Mesothelial cell of epicardium (in vitro differentiated cells): ENCODE measurements at regions not wholly inside any gene's neighbourhood (a gene's known extent, or its start where the extent isn't known, plus 50 kb on each side); places are given as distances from the start of the nearest gene placed in this dataset.

Source experiments
- DNase-seq, 2 experiments: peaks; one replicate each; pipeline ENCODE4 v3.0.0; 2021; ENCODE audit warnings: low spot score in 2 of 2; ENCODE audit not compliant: unreplicated experiment in 2 of 2
- H3K27ac Mint-ChIP-seq: 2 replicates; pipeline ENCODE4 v1.8.0; 2021; ENCODE audit warnings: mixed read lengths
- H3K27me3 Mint-ChIP-seq: 2 replicates; pipeline ENCODE4 v1.8.0; 2021; ENCODE audit warnings: low read depth, mixed read lengths
- H3K36me3 Mint-ChIP-seq: 2 replicates; pipeline ENCODE4 v1.8.0; 2021; ENCODE audit warnings: mixed read lengths
- H3K4me1 Mint-ChIP-seq: 2 replicates; pipeline ENCODE4 v1.8.0; 2021; ENCODE audit warnings: mixed read lengths
- H3K4me3 Mint-ChIP-seq: 2 replicates; pipeline ENCODE4 v1.8.0; 2021; ENCODE audit warnings: mild to moderate bottlenecking, moderate library complexity, mixed read lengths
- H3K9me3 Mint-ChIP-seq: 2 replicates; pipeline ENCODE4 v1.8.0; 2021; ENCODE audit warnings: mixed read lengths
- CTCF ChIP-seq: fragments of 200-600 bp; sonication (generic); IDR thresholded peaks from one replicate; pipeline ENCODE4 v1.5.0; 2021; ENCODE audit warnings: antibody characterized with exemption; ENCODE audit not compliant: unreplicated experiment

GRCh38 chr2:156803967-156804366 is 367.8 kb downstream of the GPD2 start:
- Mint-ChIP-seq H3K4me3 (peak overlapping the region; percentile 65), H3K27ac (no peak overlapping the region), H3K27me3 (peaks cover 10% of the 10 kb centered on the region), H3K9me3 (peaks cover 6% of the 10 kb centered on the region), H3K36me3 (no peaks in the 10 kb centered on the region), H3K4me1 (peaks cover 24% of the 10 kb centered on the region)
- DNase-seq, result no peak
- no peak for TF ChIP-seq CTCF

GRCh38 chr2:156810094-156810493 is 373.9 kb downstream of the GPD2 start:
- no peak overlapping the region for H3K27ac Mint-ChIP-seq
- no peaks in the 10 kb centered on the region for H3K36me3 Mint-ChIP-seq
- no peak overlapping the region for H3K4me3 Mint-ChIP-seq
- no peaks in the 10 kb centered on the region for H3K4me1 Mint-ChIP-seq
- H3K27me3 Mint-ChIP-seq, result peaks cover 30% of the 10 kb centered on the region
- peaks cover 6% of the 10 kb centered on the region for H3K9me3 Mint-ChIP-seq
- TF ChIP-seq CTCF, result no peak
- no peak for DNase-seq

DNA sequence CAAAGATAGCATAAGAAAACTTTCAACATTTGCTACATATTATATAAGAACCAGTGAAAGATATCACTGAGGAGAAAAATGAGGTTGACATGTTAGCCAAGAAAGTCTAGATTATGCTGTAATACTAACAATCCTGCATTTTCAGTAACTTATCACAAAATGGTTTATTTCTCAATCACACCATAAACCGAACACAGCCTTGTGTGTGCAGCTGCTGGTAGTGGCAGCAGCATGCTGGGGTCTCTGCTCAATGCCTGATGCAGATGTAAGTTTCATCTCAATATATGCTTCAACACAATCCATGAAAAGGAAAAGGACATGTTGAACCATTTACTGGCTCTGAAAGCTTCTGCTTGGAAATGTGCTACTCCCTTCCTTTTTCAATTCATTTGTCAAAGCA is 376.3 kb downstream of the GPD2 start:
- no peak for TF ChIP-seq CTCF
- peaks cover 8% of the 10 kb centered on the region for H3K4me1 Mint-ChIP-seq
- peaks cover 30% of the 10 kb centered on the region for H3K27me3 Mint-ChIP-seq
- DNase-seq, result no peak
- H3K27ac Mint-ChIP-seq, result no peak overlapping the region
- H3K4me3 Mint-ChIP-seq, result no peak overlapping the region
- peaks cover 6% of the 10 kb centered on the region for H3K9me3 Mint-ChIP-seq
- no peaks in the 10 kb centered on the region for H3K36me3 Mint-ChIP-seq

DNA sequence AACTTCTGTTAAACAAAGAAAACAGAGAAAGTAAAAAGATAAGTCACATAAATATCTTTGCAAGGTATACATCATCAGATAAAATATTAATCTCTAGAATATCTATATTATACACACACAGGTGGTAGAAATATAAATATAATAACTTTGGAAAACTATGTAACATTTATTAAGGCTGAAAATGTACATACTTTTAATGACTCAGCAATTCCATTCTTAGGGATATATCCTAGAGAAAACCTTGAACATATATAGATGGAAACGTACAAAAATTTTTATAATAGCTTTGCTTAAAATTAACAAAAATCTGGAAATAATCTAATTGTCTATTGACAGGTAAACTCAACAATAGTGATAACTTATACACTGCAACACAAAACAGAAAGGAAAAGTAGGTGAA is 381.3 kb downstream of the GPD2 start:
- DNase-seq, result no peak
- Mint-ChIP-seq H3K4me3 (no peak overlapping the region), H3K27ac (no peak overlapping the region), H3K4me1 (peaks cover 24% of the 10 kb centered on the region), H3K9me3 (no peaks in the 10 kb centered on the region), H3K27me3 (peaks cover 9% of the 10 kb centered on the region), H3K36me3 (no peaks in the 10 kb centered on the region)
- no peak for TF ChIP-seq CTCF

GRCh38 chr2:156818221-156818620 is 382.0 kb downstream of the GPD2 start:
- no peak for DNase-seq
- Mint-ChIP-seq H3K27me3 (peaks cover 9% of the 10 kb centered on the region), H3K36me3 (no peaks in the 10 kb centered on the region), H3K4me3 (no peak overlapping the region), H3K9me3 (no peaks in the 10 kb centered on the region), H3K27ac (no peak overlapping the region), H3K4me1 (peaks cover 24% of the 10 kb centered on the region)
- no peak for TF ChIP-seq CTCF

GRCh38 chr2:156818944-156819343 is 382.8 kb downstream of the GPD2 start:
- Mint-ChIP-seq H3K36me3 (no peaks in the 10 kb centered on the region), H3K9me3 (no peaks in the 10 kb centered on the region), H3K27ac (peak overlapping the region; percentile 3), H3K4me1 (peaks cover 24% of the 10 kb centered on the region), H3K27me3 (peaks cover 6% of the 10 kb centered on the region), H3K4me3 (no peak overlapping the region)
- TF ChIP-seq CTCF, result no peak
- DNase-seq, result no peak
